ENCODE measurements at regions not wholly inside any gene's neighbourhood (a gene's known extent, or its start where the extent isn't known, plus 50 kb on each side); places are given as distances from the start of the nearest gene placed in this dataset.

GRCh38 chr15:97604677-97605076 is 355.8 kb upstream of the ARRDC4 start:
- TF ChIP-seq REST (IDR thresholded peaks at IDR 0.05; ENCODE audit: insufficient read depth in 1 of 2, low read depth in 2 of 2, low read length in 2 of 2) (no peak), SIN3A (IDR thresholded peaks at IDR 0.05; ENCODE audit: borderline replicate concordance, insufficient read depth, low read length) (no peak), TAF1 (IDR thresholded peaks at IDR 0.05; ENCODE audit: borderline replicate concordance, insufficient read depth, low read length) (no peak), POLR2AphosphoS5 (IDR thresholded peaks at IDR 0.05; ENCODE audit: low read depth, low read length) (no peak)

Data from PFSK-1 (cell line).